Liver (tissue), 8 donors: ENCODE measurements at regions not wholly inside any gene's neighbourhood (a gene's known extent, or its start where the extent isn't known, plus 50 kb on each side); places are given as distances from the start of the nearest gene placed in this dataset.

ENCODE experiments used
- DNase-seq: peaks from one replicate; pipeline ENCODE4 v3.0.0-alpha.2; 2017; ENCODE audit warnings: low spot score
- H3K27ac ChIP-seq, 2 donors: one replicate each; pipeline ENCODE4 v1.7.0; 2013; ENCODE audit warnings: inconsistent platforms in 2 of 2, low read length in 2 of 2, control low read depth in 1 of 2, low read depth in 1 of 2, mild to moderate bottlenecking in 1 of 2
- H3K27me3 ChIP-seq, 4 donors: one replicate each; pipeline versions ENCODE4 v1.6.1 to v1.7.0; 2013; ENCODE audit warnings: low read length in 3 of 4, inconsistent platforms in 1 of 4, mild to moderate bottlenecking in 1 of 4, moderate library complexity in 1 of 4; ENCODE audit not compliant: control insufficient read depth in 4 of 4, insufficient read depth in 4 of 4
- H3K36me3 ChIP-seq, 4 donors: one replicate each; pipeline versions ENCODE4 v1.6.1 to v1.7.0; 2013; ENCODE audit warnings: low read length in 3 of 4, mild to moderate bottlenecking in 3 of 4, low read depth in 1 of 4, moderate library complexity in 1 of 4; ENCODE audit not compliant: control insufficient read depth in 4 of 4, insufficient read depth in 3 of 4
- H3K4me1 ChIP-seq, 4 donors: one replicate each; pipeline versions ENCODE4 v1.6.1 to v1.7.0; 2013; ENCODE audit warnings: low read length in 3 of 4, mild to moderate bottlenecking in 3 of 4, moderate library complexity in 1 of 4; ENCODE audit not compliant: control insufficient read depth in 4 of 4, insufficient read depth in 4 of 4
- H3K4me3 ChIP-seq, 3 donors: one replicate each; pipeline versions ENCODE4 v1.6.1 to v1.7.0; 2013; ENCODE audit warnings: low read length in 3 of 3, control low read depth in 1 of 3, low read depth in 1 of 3, mild to moderate bottlenecking in 1 of 3
- H3K9ac ChIP-seq, 2 donors: one replicate each; pipeline ENCODE4 v1.7.0; 2013; ENCODE audit warnings: low read length in 2 of 2, mild to moderate bottlenecking in 2 of 2, moderate library complexity in 2 of 2, control low read depth in 1 of 2, low read depth in 1 of 2
- H3K9me3 ChIP-seq, 4 donors: one replicate each; pipeline versions ENCODE4 v1.6.1 to v1.7.0; 2013; ENCODE audit warnings: low read length in 3 of 4; ENCODE audit not compliant: control insufficient read depth in 4 of 4
- ATF3 ChIP-seq: IDR thresholded peaks from 2 replicates; pipeline ENCODE4 v1.6.1; 2016; ENCODE audit warnings: antibody characterized with exemption
- CTCF ChIP-seq: fragments of 150-350 bp; IDR thresholded peaks from 2 replicates; pipeline ENCODE4 v1.5.1; 2017; ENCODE audit warnings: improper control_type of control experiment, low read depth, low read length; ENCODE audit not compliant: missing input control
- EGR1 ChIP-seq, 2 donors: IDR thresholded peaks; 2 replicates each; pipeline ENCODE4 v1.6.1; 2016 to 2018; ENCODE audit warnings: antibody characterized with exemption in 2 of 2, low read depth in 2 of 2
- FOXA1 ChIP-seq: IDR thresholded peaks from 2 replicates; pipeline ENCODE4 v1.6.1; 2016; ENCODE audit warnings: antibody characterized with exemption
- FOXA2 ChIP-seq: IDR thresholded peaks from 2 replicates; pipeline ENCODE4 v1.6.1; 2016; ENCODE audit warnings: antibody characterized with exemption
- GABPA ChIP-seq, 2 donors: IDR thresholded peaks in 1 of 2; conservative IDR thresholded peaks in 1 of 2; 2 replicates each; pipeline ENCODE4 v1.6.1; 2016; ENCODE audit warnings: antibody characterized with exemption in 2 of 2, mild to moderate bottlenecking in 1 of 2, moderate library complexity in 1 of 2
- HNF4A ChIP-seq, 2 donors: conservative IDR thresholded peaks; 2 replicates each; pipeline ENCODE4 v1.6.1; 2016; ENCODE audit warnings: antibody characterized with exemption in 2 of 2, mild to moderate bottlenecking in 2 of 2
- HNF4G ChIP-seq: IDR thresholded peaks from 2 replicates; pipeline ENCODE4 v1.6.1; 2016; ENCODE audit warnings: antibody characterized with exemption
- JUND ChIP-seq, 2 donors: IDR thresholded peaks; 2 replicates each; pipeline ENCODE4 v1.6.1; 2016; ENCODE audit warnings: antibody characterized with exemption in 2 of 2
- MAX ChIP-seq: IDR thresholded peaks from 2 replicates; pipeline ENCODE4 v1.6.1; 2016; ENCODE audit warnings: antibody characterized with exemption
- NR2F2 ChIP-seq: IDR thresholded peaks from 2 replicates; pipeline ENCODE4 v1.6.1; 2016; ENCODE audit warnings: antibody characterized with exemption
- RAD21 ChIP-seq, 2 donors: IDR thresholded peaks; 2 replicates each; pipeline ENCODE4 v1.6.1; 2016; ENCODE audit warnings: antibody characterized with exemption in 2 of 2, mild to moderate bottlenecking in 2 of 2
- REST ChIP-seq: IDR thresholded peaks from 2 replicates; pipeline ENCODE4 v1.6.1; 2016; ENCODE audit warnings: antibody characterized with exemption, mild to moderate bottlenecking
- RXRA ChIP-seq, 2 donors: IDR thresholded peaks; 2 replicates each; pipeline ENCODE4 v1.6.1; 2017 to 2018; ENCODE audit warnings: antibody characterized with exemption in 2 of 2, mild to moderate bottlenecking in 1 of 2
- SP1 ChIP-seq: IDR thresholded peaks from 2 replicates; pipeline ENCODE4 v1.6.1; 2018; ENCODE audit warnings: antibody characterized with exemption, mild to moderate bottlenecking
- TAF1 ChIP-seq: conservative IDR thresholded peaks from 2 replicates; pipeline ENCODE4 v1.6.1; 2016; ENCODE audit warnings: antibody characterized with exemption, mild to moderate bottlenecking
- YY1 ChIP-seq: IDR thresholded peaks from 2 replicates; pipeline ENCODE4 v1.6.1; 2016; ENCODE audit warnings: antibody characterized with exemption, mild to moderate bottlenecking
- ZBTB33 ChIP-seq: IDR thresholded peaks from 2 replicates; pipeline ENCODE4 v1.6.1; 2016; ENCODE audit warnings: antibody characterized with exemption
- WGBS: extraction: QIAGEN DNeasy Blood & Tissue Kit; methylation state at CpG from one replicate; pipeline ENCODE4 v1.1.7; 2013; 5-methylcytosine and 5-hydroxymethylcytosine counted together
- donor health status: healthy.
- donor health status: healthy.
- donor health status: healthy.
- donor health status: healthy.
- donor health status: healthy.

- H3K27me3 ChIP-seq: no peaks in the 10 kb centered on the region
- no peaks in the 10 kb centered on the region for H3K9me3 ChIP-seq
- 84% methylated on average over 9 of the region's 9 CpGs for WGBS
- no peaks in the 10 kb centered on the region for H3K36me3 ChIP-seq
- H3K4me3 ChIP-seq: no peak overlapping the region
- H3K4me1 ChIP-seq: no peaks in the 10 kb centered on the region
- no peak for TF ChIP-seq HNF4G
- no peak for TF ChIP-seq HNF4A (conservative IDR thresholded peaks at IDR 0.05)
- TF ChIP-seq FOXA2: no peak
- TF ChIP-seq RAD21 (IDR thresholded peaks at IDR 0.05): no peak
- no peak for TF ChIP-seq SP1
- TF ChIP-seq NR2F2: no peak
- TF ChIP-seq CTCF: no peak
- no peak for TF ChIP-seq YY1
- TF ChIP-seq RXRA (IDR thresholded peaks at IDR 0.05): no peak
- no peak for TF ChIP-seq ZBTB33
- TF ChIP-seq FOXA1: no peak
- TF ChIP-seq MAX: no peak
- no peak for TF ChIP-seq REST
- TF ChIP-seq GABPA (IDR thresholded peaks at IDR 0.05 in 1 of 2, conservative IDR thresholded peaks at IDR 0.05 in 1 of 2): no peak
- no peak for TF ChIP-seq TAF1
- TF ChIP-seq EGR1 (IDR thresholded peaks at IDR 0.05; ENCODE audit: low read depth in 2 of 2): no peak
- TF ChIP-seq ATF3: no peak
- TF ChIP-seq JUND (IDR thresholded peaks at IDR 0.05): no peak
- no peak overlapping the region for H3K27ac ChIP-seq
- no peak overlapping the region for H3K9ac ChIP-seq
- DNase-seq: no peak
Observed at GRCh38 chr4:31084806-31085416, 364.7 kb downstream of the PCDH7 start.
